ENCODE measurements at regions not wholly inside any gene's neighbourhood (a gene's known extent, or its start where the extent isn't known, plus 50 kb on each side); places are given as distances from the start of the nearest gene placed in this dataset.

DNA sequence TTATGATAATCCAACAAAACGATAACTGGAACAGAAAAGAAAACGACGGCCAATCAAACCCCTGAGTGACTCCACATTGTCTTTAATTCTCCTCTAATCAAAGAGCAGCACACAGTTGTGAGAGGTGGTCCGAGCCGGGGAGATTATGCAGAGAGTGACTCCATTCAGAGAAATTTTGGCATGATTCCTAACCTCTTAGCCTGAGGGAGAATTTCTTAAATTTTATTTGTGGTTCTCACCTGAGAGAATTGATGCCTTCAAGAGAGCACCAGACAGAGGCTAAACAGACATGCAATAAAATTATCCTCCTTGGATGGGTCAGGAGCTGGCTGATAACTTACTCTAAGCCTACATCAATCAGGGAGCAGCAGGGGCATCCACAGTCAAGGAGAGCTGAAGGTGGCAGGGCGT, 310.0 kb upstream of the KLF12 start:
- H3K4me3 ChIP-seq (IDR thresholded peaks at IDR 0.05; ENCODE audit: insufficient read depth, low read depth, low read length) = no peak overlapping the region
- no peak for TF ChIP-seq CTCF (conservative IDR thresholded peaks at IDR 0.05; ENCODE audit: low read depth, low read length)
- no peak overlapping the region for H3K9ac ChIP-seq
- H3K4me2 ChIP-seq = no peak overlapping the region
- no peaks in the 10 kb centered on the region for H3K36me3 ChIP-seq (ENCODE audit: insufficient read depth)
- no peaks in the 10 kb centered on the region for H3K27me3 ChIP-seq (ENCODE audit: insufficient read depth, low read depth)
- H4K20me1 ChIP-seq (ENCODE audit: insufficient read depth) = no peaks in the 10 kb centered on the region
- no peaks in the 10 kb centered on the region for H3K4me1 ChIP-seq (ENCODE audit: low read depth, poor library complexity, severe bottlenecking)
- no peak overlapping the region for H2AFZ ChIP-seq (ENCODE audit: low read depth)
- no peak overlapping the region for H3K27ac ChIP-seq
- H3K79me2 ChIP-seq (ENCODE audit: insufficient read depth, low read depth) = no peaks in the 10 kb centered on the region

DNA sequence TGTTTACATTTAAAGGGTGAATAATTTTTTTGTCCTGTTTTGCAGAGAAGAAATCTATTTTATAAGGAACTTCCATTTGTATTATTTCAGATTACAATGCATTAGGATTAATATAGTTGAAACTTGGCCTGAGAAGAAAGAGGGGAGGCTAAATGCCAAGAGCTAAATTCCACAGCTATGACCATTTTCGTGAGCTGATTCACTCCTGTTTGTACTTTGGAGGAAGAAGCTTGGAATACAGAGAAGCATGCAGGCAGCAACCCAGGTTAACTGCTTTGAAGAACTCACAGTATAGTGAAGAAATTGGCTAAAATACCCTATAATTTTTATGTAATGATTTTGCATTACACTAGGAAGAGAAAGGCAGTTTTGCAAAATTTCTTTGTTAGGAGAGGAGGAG, 309.4 kb upstream of the KLF12 start:
- Histone ChIP-seq H4K20me1 (ENCODE audit: insufficient read depth) (no peaks in the 10 kb centered on the region), H3K36me3 (ENCODE audit: insufficient read depth) (no peaks in the 10 kb centered on the region), H3K4me2 (no peak overlapping the region), H3K27ac (no peak overlapping the region), H3K79me2 (ENCODE audit: insufficient read depth, low read depth) (no peaks in the 10 kb centered on the region), H2AFZ (ENCODE audit: low read depth) (no peak overlapping the region), H3K9ac (no peak overlapping the region), H3K27me3 (ENCODE audit: insufficient read depth, low read depth) (no peaks in the 10 kb centered on the region), H3K4me1 (ENCODE audit: low read depth, poor library complexity, severe bottlenecking) (no peaks in the 10 kb centered on the region), H3K4me3 (IDR thresholded peaks at IDR 0.05; ENCODE audit: insufficient read depth, low read depth, low read length) (no peak overlapping the region)
- TF ChIP-seq CTCF (conservative IDR thresholded peaks at IDR 0.05; ENCODE audit: low read depth, low read length) = no peak

DNA sequence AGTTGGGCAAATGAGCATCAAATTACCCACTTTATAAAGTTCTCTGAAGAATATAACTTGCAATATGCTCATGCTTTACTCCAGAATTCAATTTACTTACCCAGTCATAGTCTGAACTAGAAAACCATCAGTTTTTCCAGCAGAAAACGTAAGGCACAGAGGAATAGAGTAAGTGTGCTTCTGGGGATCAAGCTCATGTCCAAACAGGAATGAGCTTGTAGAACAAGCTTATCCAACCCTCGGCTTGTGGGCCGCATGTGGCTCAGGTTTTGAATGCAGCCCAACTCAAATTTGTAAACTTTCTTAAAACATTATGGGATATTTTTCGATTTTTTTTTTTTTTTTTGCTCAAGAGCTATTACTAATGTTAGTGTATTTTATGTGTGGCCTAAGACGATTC, 308.5 kb upstream of the KLF12 start:
- no peaks in the 10 kb centered on the region for H4K20me1 ChIP-seq (ENCODE audit: insufficient read depth)
- H3K79me2 ChIP-seq (ENCODE audit: insufficient read depth, low read depth) = no peaks in the 10 kb centered on the region
- no peak for TF ChIP-seq CTCF (conservative IDR thresholded peaks at IDR 0.05; ENCODE audit: low read depth, low read length)
- H3K4me1 ChIP-seq (ENCODE audit: low read depth, poor library complexity, severe bottlenecking) = no peaks in the 10 kb centered on the region
- no peak overlapping the region for H3K27ac ChIP-seq
- H3K4me3 ChIP-seq (IDR thresholded peaks at IDR 0.05; ENCODE audit: insufficient read depth, low read depth, low read length) = no peak overlapping the region
- H2AFZ ChIP-seq (ENCODE audit: low read depth) = no peak overlapping the region
- H3K4me2 ChIP-seq = no peak overlapping the region
- H3K9ac ChIP-seq = no peak overlapping the region
- H3K36me3 ChIP-seq (ENCODE audit: insufficient read depth) = no peaks in the 10 kb centered on the region
- H3K27me3 ChIP-seq (ENCODE audit: insufficient read depth, low read depth) = no peaks in the 10 kb centered on the region

- Histone ChIP-seq H3K4me2 (no peak overlapping the region), H3K4me1 (ENCODE audit: low read depth, poor library complexity, severe bottlenecking) (no peaks in the 10 kb centered on the region), H3K4me3 (IDR thresholded peaks at IDR 0.05; ENCODE audit: insufficient read depth, low read depth, low read length) (no peak overlapping the region), H3K27me3 (ENCODE audit: insufficient read depth, low read depth) (no peaks in the 10 kb centered on the region), H3K9ac (no peak overlapping the region), H3K36me3 (ENCODE audit: insufficient read depth) (no peaks in the 10 kb centered on the region), H3K79me2 (ENCODE audit: insufficient read depth, low read depth) (no peaks in the 10 kb centered on the region), H2AFZ (ENCODE audit: low read depth) (no peak overlapping the region), H4K20me1 (ENCODE audit: insufficient read depth) (no peaks in the 10 kb centered on the region), H3K27ac (no peak overlapping the region)
- no peak for TF ChIP-seq CTCF (conservative IDR thresholded peaks at IDR 0.05; ENCODE audit: low read depth, low read length)
These were observed 304.7 kb upstream of the KLF12 start for GRCh38 chr13:74438901-74439300.

- Histone ChIP-seq H3K4me2 (no peak overlapping the region), H3K36me3 (ENCODE audit: insufficient read depth) (no peaks in the 10 kb centered on the region), H4K20me1 (ENCODE audit: insufficient read depth) (no peaks in the 10 kb centered on the region), H3K9ac (no peak overlapping the region), H2AFZ (ENCODE audit: low read depth) (no peak overlapping the region), H3K4me1 (ENCODE audit: low read depth, poor library complexity, severe bottlenecking) (no peaks in the 10 kb centered on the region), H3K27me3 (ENCODE audit: insufficient read depth, low read depth) (no peaks in the 10 kb centered on the region), H3K79me2 (ENCODE audit: insufficient read depth, low read depth) (no peaks in the 10 kb centered on the region), H3K4me3 (IDR thresholded peaks at IDR 0.05; ENCODE audit: insufficient read depth, low read depth, low read length) (no peak overlapping the region), H3K27ac (no peak overlapping the region)
- no peak for TF ChIP-seq CTCF (conservative IDR thresholded peaks at IDR 0.05; ENCODE audit: low read depth, low read length)
These were observed 300.6 kb upstream of the KLF12 start for GRCh38 chr13:74434782-74435181.

Data from KMS-11 (cell line).